HG03095 (cell line): ENCODE measurements at regions not wholly inside any gene's neighbourhood (a gene's known extent, or its start where the extent isn't known, plus 50 kb on each side); places are given as distances from the start of the nearest gene placed in this dataset.
"Not testable (repeated sequence)": the region's sequence is repeated elsewhere in the genome, so short reads cannot be mapped to it uniquely, and the experiment has no call there.

ENCODE experiments used
- ATAC-seq: cut with Tn5 transposase; IDR thresholded peaks from one replicate; pipeline ENCODE4 v1.9.1; 2021; ENCODE audit warnings: moderate library complexity; ENCODE audit not compliant: unreplicated experiment

- ATAC-seq, result not testable (repeated sequence)
Observed at GRCh38 chr5:92132294-92132908, 749.3 kb upstream of the ARRDC3 start.

GRCh38 chr5:92126182-92126581 lies 743.1 kb upstream of the ARRDC3 start:
- ATAC-seq, result no peak

- no peak for ATAC-seq
Observed at GRCh38 chr5:92119110-92119509, 736.0 kb upstream of the ARRDC3 start.

GRCh38 chr5:92106808-92107207 lies 723.7 kb upstream of the ARRDC3 start:
- ATAC-seq, result no peak

- ATAC-seq, result no peak
Observed at GRCh38 chr5:92104126-92104525, 721.0 kb upstream of the ARRDC3 start.

GRCh38 chr5:92102313-92102712 lies 719.2 kb upstream of the ARRDC3 start:
- no peak for ATAC-seq

GRCh38 chr5:92092239-92092638 lies 709.1 kb upstream of the ARRDC3 start:
- no peak for ATAC-seq

GRCh38 chr5:92086059-92086811 lies 703.1 kb upstream of the ARRDC3 start:
- ATAC-seq, result no peak

GRCh38 chr5:92081958-92082712 lies 699.0 kb upstream of the ARRDC3 start:
- ATAC-seq, result no peak

GRCh38 chr5:92070786-92071185 lies 687.7 kb upstream of the ARRDC3 start:
- no peak for ATAC-seq

GRCh38 chr5:92064993-92065392 lies 681.9 kb upstream of the ARRDC3 start:
- no peak for ATAC-seq

GRCh38 chr5:92051741-92052140 lies 668.6 kb upstream of the ARRDC3 start:
- no peak for ATAC-seq

- no peak for ATAC-seq
Observed at GRCh38 chr5:92050970-92051369, 667.9 kb upstream of the ARRDC3 start.

GRCh38 chr5:92041911-92042660 lies 659.0 kb upstream of the ARRDC3 start:
- no peak for ATAC-seq

GRCh38 chr5:92041206-92041605 lies 658.1 kb upstream of the ARRDC3 start:
- ATAC-seq, result no peak

GRCh38 chr5:92029792-92030191 lies 646.7 kb upstream of the ARRDC3 start:
- ATAC-seq, result not testable (repeated sequence)

GRCh38 chr5:92023555-92023954 lies 640.4 kb upstream of the ARRDC3 start:
- no peak for ATAC-seq

- ATAC-seq, result no peak
Observed at GRCh38 chr5:92023141-92023471, 640.0 kb upstream of the ARRDC3 start.

GRCh38 chr5:92022415-92023140 lies 639.5 kb upstream of the ARRDC3 start:
- no peak for ATAC-seq

GRCh38 chr5:92019376-92019990 lies 636.4 kb upstream of the ARRDC3 start:
- no peak for ATAC-seq
